Neural cell (in vitro differentiated cells): ENCODE measurements at regions not wholly inside any gene's neighbourhood (a gene's known extent, or its start where the extent isn't known, plus 50 kb on each side); places are given as distances from the start of the nearest gene placed in this dataset.

Experiments used
- H2AFZ ChIP-seq: fragments of 200-600, 300-800 bp; sonication (generic), shearing (Covaris generic); 2 replicates; pipeline ENCODE4 v1.6.0; 2014; ENCODE audit warnings: low read depth, mild to moderate bottlenecking, antibody characterized with exemption, low read length, moderate library complexity
- H3F3A ChIP-seq: fragments of 200-600 bp; shearing (Covaris generic); 2 replicates; pipeline ENCODE4 v1.6.1; 2016; ENCODE audit warnings: mild to moderate bottlenecking, moderate library complexity, mixed read lengths, antibody characterized with exemption, low read length; ENCODE audit not compliant: insufficient read depth, poor library complexity, severe bottlenecking
- H3K27ac ChIP-seq: fragments of 200-600, 300-800 bp; sonication (generic), shearing (Covaris generic); 2 replicates; pipeline ENCODE4 v1.5.1; 2014; ENCODE audit warnings: mild to moderate bottlenecking, low read length, moderate library complexity
- H3K27me3 ChIP-seq: fragments of 300-800, 200-600 bp; sonication (generic), shearing (Covaris generic); 2 replicates; pipeline ENCODE4 v1.6.0; 2014; ENCODE audit warnings: mild to moderate bottlenecking, low read depth, low read length, moderate library complexity; ENCODE audit not compliant: insufficient read depth
- H3K36me3 ChIP-seq: fragments of 300-800, 200-600 bp; sonication (generic), shearing (Covaris generic); 2 replicates; pipeline ENCODE4 v1.5.1; 2014; ENCODE audit warnings: mild to moderate bottlenecking, antibody characterized with exemption, low read length, moderate library complexity; ENCODE audit not compliant: insufficient read depth
- H3K4me2 ChIP-seq: fragments of 300-800, 200-600 bp; sonication (generic), shearing (Covaris generic); 2 replicates; pipeline ENCODE4 v1.6.0; 2014; ENCODE audit warnings: mild to moderate bottlenecking, low read length
- H3K4me3 ChIP-seq: fragments of 300-800, 200-600 bp; sonication (generic), shearing (Covaris generic); 2 replicates; pipeline ENCODE4 v1.5.1; 2014; ENCODE audit warnings: mild to moderate bottlenecking, low read length, moderate library complexity
- H3K79me2 ChIP-seq: fragments of 200-600 bp; shearing (Covaris generic); replicated peaks from 2 replicates; pipeline ENCODE4 v1.6.0; 2014; ENCODE audit warnings: mild to moderate bottlenecking, low read length, moderate library complexity; ENCODE audit not compliant: insufficient read depth
- H3K9ac ChIP-seq: fragments of 300-800, 200-600 bp; sonication (generic), shearing (Covaris generic); 2 replicates; pipeline ENCODE4 v1.6.1; 2016; ENCODE audit warnings: mild to moderate bottlenecking, low read length, mixed read lengths
- H3K9me2 ChIP-seq: fragments of 200-600 bp; shearing (Covaris generic); 2 replicates; pipeline ENCODE4 v1.6.1; 2016; ENCODE audit warnings: mild to moderate bottlenecking, low read length, mixed read lengths; ENCODE audit not compliant: insufficient read depth
- H3K9me3 ChIP-seq: fragments of 200-600, 300-800 bp; sonication (generic), shearing (Covaris generic); 2 replicates; pipeline ENCODE4 v1.6.1; 2016; ENCODE audit warnings: mild to moderate bottlenecking, mixed run types, low read length, moderate library complexity, mixed read lengths
- H4K20me1 ChIP-seq: fragments of 200-600 bp; shearing (Covaris generic); 2 replicates; pipeline ENCODE4 v1.6.1; 2016; ENCODE audit warnings: mild to moderate bottlenecking, mixed run types; ENCODE audit not compliant: insufficient read depth
- EP300 ChIP-seq: fragments of 450-650 bp; conservative IDR thresholded peaks from 2 replicates; pipeline ENCODE4 v1.6.1; 2014; ENCODE audit warnings: antibody characterized with exemption, mild to moderate bottlenecking, moderate library complexity; ENCODE audit not compliant: poor library complexity, severe bottlenecking
- EZH2 ChIP-seq: fragments of 200-600, 300-800 bp; shearing (Covaris generic), sonication (generic); IDR thresholded peaks from 2 replicates; pipeline ENCODE4 v1.6.1; 2014; ENCODE audit warnings: antibody characterized with exemption, low read length, borderline replicate concordance, mild to moderate bottlenecking; ENCODE audit not compliant: insufficient read depth, poor library complexity, severe bottlenecking
- MXI1 ChIP-seq: fragments of 450-650 bp; conservative IDR thresholded peaks from 2 replicates; pipeline ENCODE4 v1.6.1; 2014; ENCODE audit warnings: antibody characterized with exemption, mild to moderate bottlenecking; ENCODE audit not compliant: poor library complexity, severe bottlenecking
- POLR2AphosphoS5 ChIP-seq: IDR thresholded peaks from 2 replicates; pipeline ENCODE4 v1.6.1; 2012
- RAD21 ChIP-seq: fragments of 450-650 bp; conservative IDR thresholded peaks from 2 replicates; pipeline ENCODE4 v1.6.1; 2014; ENCODE audit warnings: antibody characterized with exemption, mild to moderate bottlenecking, moderate library complexity
- SMC3 ChIP-seq: fragments of 450-650 bp; conservative IDR thresholded peaks from 2 replicates; pipeline ENCODE4 v1.6.1; 2014; ENCODE audit warnings: antibody characterized with exemption, mild to moderate bottlenecking, moderate library complexity; ENCODE audit not compliant: poor library complexity
- TAF1 ChIP-seq: IDR thresholded peaks from 2 replicates; pipeline ENCODE4 v1.6.1; 2012; ENCODE audit warnings: low read depth
- TF ChIP-seq, protein P1 (sequence below): fragments of 450-650 bp; IDR thresholded peaks from 2 replicates; pipeline ENCODE4 v1.5.1; 2014; ENCODE audit warnings: antibody characterized with exemption, mild to moderate bottlenecking, moderate library complexity; ENCODE audit not compliant: poor library complexity, severe bottlenecking
- TF ChIP-seq, protein P2 (sequence below): IDR thresholded peaks from 2 replicates; pipeline ENCODE4 v1.6.1; 2012; ENCODE audit warnings: borderline replicate concordance

DNA sequence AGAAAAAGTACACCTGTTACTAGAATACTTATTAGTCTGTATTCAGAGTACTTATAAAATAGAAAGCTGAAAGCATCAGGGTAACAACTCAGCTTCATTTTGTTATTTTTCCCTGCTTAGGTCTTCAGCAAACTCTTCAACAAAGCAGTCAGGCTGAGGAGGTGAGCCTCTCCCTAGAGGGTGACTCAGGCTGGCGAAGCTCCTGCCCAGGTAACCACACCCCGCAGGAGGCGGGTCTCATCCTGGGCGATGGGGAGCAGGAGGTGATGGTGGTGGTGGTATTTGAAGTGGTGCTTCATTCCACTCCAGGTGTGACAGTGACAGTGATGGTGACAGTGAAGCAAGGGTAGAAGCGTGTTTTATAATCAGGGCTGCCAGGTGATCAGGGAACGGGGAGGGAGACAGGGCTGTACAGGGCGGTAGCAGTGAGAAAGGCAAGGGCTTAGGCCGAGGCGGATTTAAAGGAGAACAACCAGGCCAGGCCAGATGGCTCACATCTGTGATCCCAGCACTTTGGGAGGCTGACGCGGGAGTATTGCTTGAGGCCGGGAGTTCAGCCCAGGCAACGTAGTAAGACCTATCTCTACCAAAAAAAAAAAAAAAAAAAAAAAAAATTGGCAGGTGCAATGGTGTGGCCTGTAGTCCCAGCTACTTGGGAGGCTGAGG is 127.1 kb downstream of the SOCS6 start:
- Histone ChIP-seq H3K27me3 (no peaks in the 10 kb centered on the region), H3K9me3 (no peaks in the 10 kb centered on the region), H4K20me1 (no peaks in the 10 kb centered on the region), H3K4me3 (no peak overlapping the region), H3K36me3 (no peaks in the 10 kb centered on the region), H2AFZ (no peak overlapping the region), H3K9ac (no peak overlapping the region), H3K79me2 (no peaks in the 10 kb centered on the region), H3K9me2 (no peaks in the 10 kb centered on the region), H3K27ac (no peak overlapping the region), H3F3A (no peaks in the 10 kb centered on the region), H3K4me2 (no peak overlapping the region)
- no peak for TF ChIP-seq EP300
- no peak for TF ChIP-seq SMC3
- no peak for TF ChIP-seq MXI1
- TF ChIP-seq EZH2, result no peak
- TF ChIP-seq RAD21, result no peak
- no peak for TF ChIP-seq TAF1
- no peak for TF ChIP-seq POLR2AphosphoS5
- TF ChIP-seq, protein P1, sequence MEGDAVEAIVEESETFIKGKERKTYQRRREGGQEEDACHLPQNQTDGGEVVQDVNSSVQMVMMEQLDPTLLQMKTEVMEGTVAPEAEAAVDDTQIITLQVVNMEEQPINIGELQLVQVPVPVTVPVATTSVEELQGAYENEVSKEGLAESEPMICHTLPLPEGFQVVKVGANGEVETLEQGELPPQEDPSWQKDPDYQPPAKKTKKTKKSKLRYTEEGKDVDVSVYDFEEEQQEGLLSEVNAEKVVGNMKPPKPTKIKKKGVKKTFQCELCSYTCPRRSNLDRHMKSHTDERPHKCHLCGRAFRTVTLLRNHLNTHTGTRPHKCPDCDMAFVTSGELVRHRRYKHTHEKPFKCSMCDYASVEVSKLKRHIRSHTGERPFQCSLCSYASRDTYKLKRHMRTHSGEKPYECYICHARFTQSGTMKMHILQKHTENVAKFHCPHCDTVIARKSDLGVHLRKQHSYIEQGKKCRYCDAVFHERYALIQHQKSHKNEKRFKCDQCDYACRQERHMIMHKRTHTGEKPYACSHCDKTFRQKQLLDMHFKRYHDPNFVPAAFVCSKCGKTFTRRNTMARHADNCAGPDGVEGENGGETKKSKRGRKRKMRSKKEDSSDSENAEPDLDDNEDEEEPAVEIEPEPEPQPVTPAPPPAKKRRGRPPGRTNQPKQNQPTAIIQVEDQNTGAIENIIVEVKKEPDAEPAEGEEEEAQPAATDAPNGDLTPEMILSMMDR, result no peak
- TF ChIP-seq, protein P2, sequence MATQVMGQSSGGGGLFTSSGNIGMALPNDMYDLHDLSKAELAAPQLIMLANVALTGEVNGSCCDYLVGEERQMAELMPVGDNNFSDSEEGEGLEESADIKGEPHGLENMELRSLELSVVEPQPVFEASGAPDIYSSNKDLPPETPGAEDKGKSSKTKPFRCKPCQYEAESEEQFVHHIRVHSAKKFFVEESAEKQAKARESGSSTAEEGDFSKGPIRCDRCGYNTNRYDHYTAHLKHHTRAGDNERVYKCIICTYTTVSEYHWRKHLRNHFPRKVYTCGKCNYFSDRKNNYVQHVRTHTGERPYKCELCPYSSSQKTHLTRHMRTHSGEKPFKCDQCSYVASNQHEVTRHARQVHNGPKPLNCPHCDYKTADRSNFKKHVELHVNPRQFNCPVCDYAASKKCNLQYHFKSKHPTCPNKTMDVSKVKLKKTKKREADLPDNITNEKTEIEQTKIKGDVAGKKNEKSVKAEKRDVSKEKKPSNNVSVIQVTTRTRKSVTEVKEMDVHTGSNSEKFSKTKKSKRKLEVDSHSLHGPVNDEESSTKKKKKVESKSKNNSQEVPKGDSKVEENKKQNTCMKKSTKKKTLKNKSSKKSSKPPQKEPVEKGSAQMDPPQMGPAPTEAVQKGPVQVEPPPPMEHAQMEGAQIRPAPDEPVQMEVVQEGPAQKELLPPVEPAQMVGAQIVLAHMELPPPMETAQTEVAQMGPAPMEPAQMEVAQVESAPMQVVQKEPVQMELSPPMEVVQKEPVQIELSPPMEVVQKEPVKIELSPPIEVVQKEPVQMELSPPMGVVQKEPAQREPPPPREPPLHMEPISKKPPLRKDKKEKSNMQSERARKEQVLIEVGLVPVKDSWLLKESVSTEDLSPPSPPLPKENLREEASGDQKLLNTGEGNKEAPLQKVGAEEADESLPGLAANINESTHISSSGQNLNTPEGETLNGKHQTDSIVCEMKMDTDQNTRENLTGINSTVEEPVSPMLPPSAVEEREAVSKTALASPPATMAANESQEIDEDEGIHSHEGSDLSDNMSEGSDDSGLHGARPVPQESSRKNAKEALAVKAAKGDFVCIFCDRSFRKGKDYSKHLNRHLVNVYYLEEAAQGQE, result no peak

DNA sequence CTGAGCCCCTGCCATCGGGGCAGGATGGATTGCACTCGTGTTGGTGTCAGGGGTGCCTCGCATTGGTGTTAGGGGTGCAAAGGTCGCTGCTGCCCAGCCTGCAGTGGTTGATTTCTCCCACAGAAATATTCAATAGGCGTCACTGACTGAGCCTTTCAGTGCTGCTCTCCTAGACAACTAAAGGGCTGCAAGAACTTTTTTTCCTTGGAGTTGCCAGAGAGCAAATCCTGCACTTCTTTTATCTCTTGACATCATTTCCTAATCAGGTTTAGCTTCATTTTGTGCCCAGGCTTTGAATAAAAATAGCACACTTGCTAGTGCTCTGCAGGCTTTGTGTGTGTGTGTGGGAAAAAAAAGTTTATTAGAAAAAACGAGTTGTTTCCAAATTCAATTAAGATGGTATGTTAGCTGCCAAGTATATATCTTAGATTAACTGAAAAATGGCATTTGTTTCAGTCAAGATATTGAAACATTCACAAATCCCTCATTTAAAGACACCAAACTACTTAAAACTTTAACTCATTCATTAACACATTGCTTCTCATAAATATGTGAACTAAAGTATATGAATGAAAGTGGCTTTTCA is 125.6 kb downstream of the SOCS6 start:
- H3K9ac ChIP-seq, result no peak overlapping the region
- no peak overlapping the region for H3K4me2 ChIP-seq
- H3K4me3 ChIP-seq, result no peak overlapping the region
- no peaks in the 10 kb centered on the region for H3K36me3 ChIP-seq
- no peaks in the 10 kb centered on the region for H4K20me1 ChIP-seq
- H3K27ac ChIP-seq, result no peak overlapping the region
- no peaks in the 10 kb centered on the region for H3F3A ChIP-seq
- TF ChIP-seq EZH2 (no peak), MXI1 (no peak)
- no peaks in the 10 kb centered on the region for H3K79me2 ChIP-seq
- no peaks in the 10 kb centered on the region for H3K9me2 ChIP-seq
- H3K9me3 ChIP-seq, result no peaks in the 10 kb centered on the region
- H2AFZ ChIP-seq, result no peak overlapping the region
- H3K27me3 ChIP-seq, result no peaks in the 10 kb centered on the region
